ENCODE measurements at regions not wholly inside any gene's neighbourhood (a gene's known extent, or its start where the extent isn't known, plus 50 kb on each side); places are given as distances from the start of the nearest gene placed in this dataset.

DNA sequence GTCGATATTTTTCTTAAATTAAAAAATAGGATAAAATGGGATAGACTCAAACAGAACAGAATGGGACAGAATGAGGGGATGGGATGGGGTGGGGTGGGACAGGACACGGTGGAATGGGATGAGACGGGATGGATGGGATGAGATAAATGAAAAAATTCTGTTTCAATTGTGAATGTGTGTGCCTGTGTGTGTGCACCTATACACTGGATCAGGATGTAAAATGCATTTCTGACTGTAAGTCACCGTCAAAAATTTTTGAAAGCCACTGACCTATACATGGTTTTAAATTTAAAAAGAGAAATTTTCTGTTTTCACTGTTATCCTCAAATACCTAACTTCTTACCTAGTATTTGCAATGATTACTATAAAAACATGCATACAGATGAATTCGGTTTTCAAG is 108.7 kb upstream of the UBE2E2 start:
- TF ChIP-seq POLR2AphosphoS5 (IDR thresholded peaks at IDR 0.05) (no peak), EP300 (IDR thresholded peaks at IDR 0.05) (no peak), POLR2A (IDR thresholded peaks at IDR 0.05) (no peak)
- TF ChIP-seq, protein P1, sequence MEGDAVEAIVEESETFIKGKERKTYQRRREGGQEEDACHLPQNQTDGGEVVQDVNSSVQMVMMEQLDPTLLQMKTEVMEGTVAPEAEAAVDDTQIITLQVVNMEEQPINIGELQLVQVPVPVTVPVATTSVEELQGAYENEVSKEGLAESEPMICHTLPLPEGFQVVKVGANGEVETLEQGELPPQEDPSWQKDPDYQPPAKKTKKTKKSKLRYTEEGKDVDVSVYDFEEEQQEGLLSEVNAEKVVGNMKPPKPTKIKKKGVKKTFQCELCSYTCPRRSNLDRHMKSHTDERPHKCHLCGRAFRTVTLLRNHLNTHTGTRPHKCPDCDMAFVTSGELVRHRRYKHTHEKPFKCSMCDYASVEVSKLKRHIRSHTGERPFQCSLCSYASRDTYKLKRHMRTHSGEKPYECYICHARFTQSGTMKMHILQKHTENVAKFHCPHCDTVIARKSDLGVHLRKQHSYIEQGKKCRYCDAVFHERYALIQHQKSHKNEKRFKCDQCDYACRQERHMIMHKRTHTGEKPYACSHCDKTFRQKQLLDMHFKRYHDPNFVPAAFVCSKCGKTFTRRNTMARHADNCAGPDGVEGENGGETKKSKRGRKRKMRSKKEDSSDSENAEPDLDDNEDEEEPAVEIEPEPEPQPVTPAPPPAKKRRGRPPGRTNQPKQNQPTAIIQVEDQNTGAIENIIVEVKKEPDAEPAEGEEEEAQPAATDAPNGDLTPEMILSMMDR (IDR thresholded peaks at IDR 0.05): no peak
- WGBS, 2 donors: 89 to 93% methylated on average over 5 of the region's 5 CpGs
- Histone ChIP-seq H3K4me3 (no peak overlapping the region), H3K4me1 (no peaks in the 10 kb centered on the region), H3K27me3 (no peaks in the 10 kb centered on the region), H3K27ac (no peak overlapping the region), H3K9me3 (no peaks in the 10 kb centered on the region), H3K36me3 (no peaks in the 10 kb centered on the region)
- intact Hi-C loops (cut with DNase I): no loop called here
- no peak for DNase-seq

DNA sequence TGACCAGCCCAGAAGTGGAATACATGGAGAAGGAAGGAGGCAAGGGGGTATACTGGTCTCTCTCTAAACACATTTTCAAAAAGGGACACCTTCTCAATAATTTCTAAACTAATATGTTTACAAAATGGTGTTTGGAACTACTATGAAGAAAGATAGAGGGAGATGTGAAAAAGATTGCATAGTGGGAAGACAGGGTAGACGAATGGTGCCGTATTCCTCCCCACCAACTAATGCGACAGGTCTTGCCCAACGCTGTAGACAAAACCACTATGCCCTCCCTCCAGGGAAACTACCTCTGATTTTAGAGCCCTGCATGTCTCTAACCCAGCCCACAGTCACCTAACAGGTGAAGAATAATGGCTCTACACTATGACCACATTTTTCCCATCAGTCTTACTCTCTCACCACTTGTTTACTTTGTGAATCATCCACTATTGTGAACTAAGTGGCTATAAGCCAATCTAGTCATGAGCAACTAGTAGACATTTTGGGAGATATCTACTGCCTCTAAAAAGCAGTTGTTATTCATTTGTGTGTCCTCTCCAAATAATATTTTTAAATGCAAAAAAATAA is 108.2 kb upstream of the UBE2E2 start:
- no peak for DNase-seq
- 84 to 92% methylated on average over 4 of the region's 4 CpGs for WGBS, 2 donors
- intact Hi-C loops (cut with DNase I): no loop called here
- TF ChIP-seq, protein P1 (IDR thresholded peaks at IDR 0.05): no peak
- TF ChIP-seq EP300 (IDR thresholded peaks at IDR 0.05) (no peak), POLR2AphosphoS5 (IDR thresholded peaks at IDR 0.05) (no peak)
- H3K36me3 ChIP-seq: no peaks in the 10 kb centered on the region
- H3K4me3 ChIP-seq: no peak overlapping the region
- H3K27ac ChIP-seq: no peak overlapping the region
- H3K9me3 ChIP-seq: no peaks in the 10 kb centered on the region
- no peaks in the 10 kb centered on the region for H3K4me1 ChIP-seq
- no peaks in the 10 kb centered on the region for H3K27me3 ChIP-seq

DNA sequence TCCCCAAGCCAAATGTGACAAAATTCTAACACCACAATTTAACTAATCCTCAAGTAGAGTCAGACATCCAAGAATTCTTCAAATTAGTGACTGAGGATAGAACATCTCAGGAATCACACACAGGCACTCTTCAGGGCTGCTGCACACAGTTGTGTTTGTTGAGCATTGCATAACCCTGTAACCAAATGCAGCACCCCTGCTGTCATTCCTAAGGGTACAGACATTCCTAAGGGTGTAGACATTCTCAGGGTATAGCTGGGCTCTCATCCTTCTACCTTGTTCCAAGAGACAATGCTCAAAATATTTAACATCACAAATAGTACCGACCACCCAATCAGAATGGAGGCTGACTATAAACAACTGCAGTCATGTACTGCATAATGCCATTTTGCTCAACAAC is 107.1 kb upstream of the UBE2E2 start:
- no peaks in the 10 kb centered on the region for H3K9me3 ChIP-seq
- H3K4me1 ChIP-seq: no peaks in the 10 kb centered on the region
- TF ChIP-seq POLR2AphosphoS5 (IDR thresholded peaks at IDR 0.05): no peak
- no peak for TF ChIP-seq POLR2A (IDR thresholded peaks at IDR 0.05)
- TF ChIP-seq EP300 (IDR thresholded peaks at IDR 0.05): no peak
- TF ChIP-seq, protein P1 (IDR thresholded peaks at IDR 0.05): no peak
- H3K36me3 ChIP-seq: no peaks in the 10 kb centered on the region
- no peaks in the 10 kb centered on the region for H3K27me3 ChIP-seq
- no peak overlapping the region for H3K27ac ChIP-seq
- H3K4me3 ChIP-seq: no peak overlapping the region
- 90 to 92% methylated on average over 1 of the region's 1 CpG for WGBS, 2 donors
- DNase-seq: no peak
- intact Hi-C loops (cut with DNase I): no loop called here

DNA sequence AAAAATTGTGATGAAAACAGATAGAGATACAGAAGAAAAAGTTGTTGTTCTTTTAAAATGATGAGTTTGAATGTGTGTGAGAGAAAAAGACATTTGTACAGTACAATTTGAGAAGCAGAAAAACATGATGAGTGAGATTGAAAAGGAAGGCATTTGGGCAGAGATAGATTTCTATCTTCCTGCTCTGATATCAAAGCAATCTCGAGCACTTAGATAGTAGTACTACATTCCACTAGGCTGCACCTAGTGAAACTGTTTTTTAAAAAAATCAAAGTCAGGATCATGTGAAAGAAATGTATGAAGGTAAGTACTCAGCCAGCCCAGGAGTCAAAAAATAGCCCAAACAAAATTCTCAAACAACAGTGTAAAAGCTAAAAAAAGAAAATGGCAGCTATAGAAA is 104.1 kb upstream of the UBE2E2 start:
- no peaks in the 10 kb centered on the region for H3K36me3 ChIP-seq
- DNase-seq: no peak
- H3K4me1 ChIP-seq: no peaks in the 10 kb centered on the region
- H3K27ac ChIP-seq: no peak overlapping the region
- intact Hi-C loops (cut with DNase I): no loop called here
- H3K27me3 ChIP-seq: no peaks in the 10 kb centered on the region
- H3K9me3 ChIP-seq: no peaks in the 10 kb centered on the region
- no peak overlapping the region for H3K4me3 ChIP-seq
- 76% methylated on average over 1 of the region's 1 CpG for WGBS, 2 donors
- no peak for TF ChIP-seq POLR2A (IDR thresholded peaks at IDR 0.05)
- no peak for TF ChIP-seq POLR2AphosphoS5 (IDR thresholded peaks at IDR 0.05)
- TF ChIP-seq, protein P1 (IDR thresholded peaks at IDR 0.05): no peak
- TF ChIP-seq EP300 (IDR thresholded peaks at IDR 0.05): no peak

DNA sequence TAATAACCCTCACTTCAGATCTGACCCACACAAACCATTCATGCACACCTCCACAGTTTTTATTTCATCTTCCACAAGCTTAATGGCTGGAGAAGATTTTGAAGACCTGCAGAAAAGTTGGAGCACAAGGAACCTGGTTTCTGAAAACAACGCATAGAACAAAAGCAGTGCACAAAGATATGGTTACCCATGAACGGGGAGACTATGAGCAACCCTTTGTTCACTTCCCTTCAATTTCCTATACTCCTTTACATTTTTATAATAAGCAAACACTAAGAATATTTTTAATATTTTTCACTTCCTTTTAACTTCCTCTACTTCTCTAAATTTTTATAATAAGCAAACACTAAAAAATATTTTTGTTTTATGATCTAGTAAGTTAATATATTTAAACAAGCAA is 103.5 kb upstream of the UBE2E2 start:
- intact Hi-C loops (cut with DNase I): no loop called here

More for the DNA sequence above, 103.5 kb upstream of the UBE2E2 start:
- H3K27ac ChIP-seq: no peak overlapping the region
- H3K36me3 ChIP-seq: no peaks in the 10 kb centered on the region
- no peak overlapping the region for H3K4me3 ChIP-seq
- H3K27me3 ChIP-seq: no peaks in the 10 kb centered on the region
- H3K9me3 ChIP-seq: no peaks in the 10 kb centered on the region
- 70 to 81% methylated on average over 2 of the region's 2 CpGs for WGBS, 2 donors
- no peak for DNase-seq
- no peaks in the 10 kb centered on the region for H3K4me1 ChIP-seq
- TF ChIP-seq EP300 (IDR thresholded peaks at IDR 0.05): no peak
- TF ChIP-seq, protein P1 (IDR thresholded peaks at IDR 0.05): no peak
- TF ChIP-seq POLR2AphosphoS5 (IDR thresholded peaks at IDR 0.05): no peak
- TF ChIP-seq POLR2A (IDR thresholded peaks at IDR 0.05): no peak
